ENCODE measurements at regions not wholly inside any gene's neighbourhood (a gene's known extent, or its start where the extent isn't known, plus 50 kb on each side); places are given as distances from the start of the nearest gene placed in this dataset.

DNA sequence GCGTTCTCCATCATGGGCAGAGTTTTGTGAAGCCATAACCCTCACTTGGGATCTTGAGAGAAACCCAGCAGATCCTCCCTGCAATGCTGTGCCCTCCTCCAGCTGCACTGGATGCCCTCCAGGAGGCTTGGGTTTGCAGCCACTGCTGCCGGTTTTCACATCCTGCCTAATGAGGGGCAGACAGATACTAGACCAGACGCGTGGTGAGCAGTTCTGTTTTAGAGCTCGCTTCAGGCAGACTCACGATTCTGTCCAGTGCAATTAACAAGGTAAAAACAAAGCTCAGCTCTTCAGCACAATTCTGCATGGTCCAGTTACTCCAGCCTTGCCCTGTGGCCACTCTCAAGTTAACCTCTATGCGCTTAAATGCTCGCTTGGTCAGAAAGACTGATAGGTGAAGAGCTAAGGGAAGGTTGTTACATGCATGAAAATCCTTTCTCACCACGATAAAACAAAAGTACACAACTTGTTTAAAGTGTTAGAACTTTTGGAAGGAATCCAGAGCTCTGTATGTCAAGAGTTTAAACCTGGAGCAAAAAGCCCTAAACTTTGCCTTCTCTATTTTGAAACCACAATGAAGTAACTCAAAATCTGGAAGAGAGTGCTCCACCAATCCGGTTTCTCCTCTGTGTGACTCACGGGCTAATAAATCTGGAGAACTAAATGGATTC is 292.3 kb upstream of the FAT3 start:
- Histone ChIP-seq H3K27me3 (ENCODE audit: insufficient read depth, poor library complexity, severe bottlenecking) (no peaks in the 10 kb centered on the region), H3K27ac (replicated peaks) (no peak overlapping the region), H3K4me3 (replicated peaks; ENCODE audit: insufficient read depth, low read length) (no peak overlapping the region)
- DNase-seq (ENCODE audit: low read depth in 1 of 2, low spot score in 1 of 2): no peak
- TF ChIP-seq, protein P1, sequence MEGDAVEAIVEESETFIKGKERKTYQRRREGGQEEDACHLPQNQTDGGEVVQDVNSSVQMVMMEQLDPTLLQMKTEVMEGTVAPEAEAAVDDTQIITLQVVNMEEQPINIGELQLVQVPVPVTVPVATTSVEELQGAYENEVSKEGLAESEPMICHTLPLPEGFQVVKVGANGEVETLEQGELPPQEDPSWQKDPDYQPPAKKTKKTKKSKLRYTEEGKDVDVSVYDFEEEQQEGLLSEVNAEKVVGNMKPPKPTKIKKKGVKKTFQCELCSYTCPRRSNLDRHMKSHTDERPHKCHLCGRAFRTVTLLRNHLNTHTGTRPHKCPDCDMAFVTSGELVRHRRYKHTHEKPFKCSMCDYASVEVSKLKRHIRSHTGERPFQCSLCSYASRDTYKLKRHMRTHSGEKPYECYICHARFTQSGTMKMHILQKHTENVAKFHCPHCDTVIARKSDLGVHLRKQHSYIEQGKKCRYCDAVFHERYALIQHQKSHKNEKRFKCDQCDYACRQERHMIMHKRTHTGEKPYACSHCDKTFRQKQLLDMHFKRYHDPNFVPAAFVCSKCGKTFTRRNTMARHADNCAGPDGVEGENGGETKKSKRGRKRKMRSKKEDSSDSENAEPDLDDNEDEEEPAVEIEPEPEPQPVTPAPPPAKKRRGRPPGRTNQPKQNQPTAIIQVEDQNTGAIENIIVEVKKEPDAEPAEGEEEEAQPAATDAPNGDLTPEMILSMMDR (IDR thresholded peaks at IDR 0.05; ENCODE audit: insufficient read depth, low read length): no peak
- TF ChIP-seq GABPA (IDR thresholded peaks at IDR 0.05; ENCODE audit: low read depth): no peak
- no peak for TF ChIP-seq POLR2AphosphoS5 (IDR thresholded peaks at IDR 0.05; ENCODE audit: low read depth)
- TF ChIP-seq, protein P2, sequence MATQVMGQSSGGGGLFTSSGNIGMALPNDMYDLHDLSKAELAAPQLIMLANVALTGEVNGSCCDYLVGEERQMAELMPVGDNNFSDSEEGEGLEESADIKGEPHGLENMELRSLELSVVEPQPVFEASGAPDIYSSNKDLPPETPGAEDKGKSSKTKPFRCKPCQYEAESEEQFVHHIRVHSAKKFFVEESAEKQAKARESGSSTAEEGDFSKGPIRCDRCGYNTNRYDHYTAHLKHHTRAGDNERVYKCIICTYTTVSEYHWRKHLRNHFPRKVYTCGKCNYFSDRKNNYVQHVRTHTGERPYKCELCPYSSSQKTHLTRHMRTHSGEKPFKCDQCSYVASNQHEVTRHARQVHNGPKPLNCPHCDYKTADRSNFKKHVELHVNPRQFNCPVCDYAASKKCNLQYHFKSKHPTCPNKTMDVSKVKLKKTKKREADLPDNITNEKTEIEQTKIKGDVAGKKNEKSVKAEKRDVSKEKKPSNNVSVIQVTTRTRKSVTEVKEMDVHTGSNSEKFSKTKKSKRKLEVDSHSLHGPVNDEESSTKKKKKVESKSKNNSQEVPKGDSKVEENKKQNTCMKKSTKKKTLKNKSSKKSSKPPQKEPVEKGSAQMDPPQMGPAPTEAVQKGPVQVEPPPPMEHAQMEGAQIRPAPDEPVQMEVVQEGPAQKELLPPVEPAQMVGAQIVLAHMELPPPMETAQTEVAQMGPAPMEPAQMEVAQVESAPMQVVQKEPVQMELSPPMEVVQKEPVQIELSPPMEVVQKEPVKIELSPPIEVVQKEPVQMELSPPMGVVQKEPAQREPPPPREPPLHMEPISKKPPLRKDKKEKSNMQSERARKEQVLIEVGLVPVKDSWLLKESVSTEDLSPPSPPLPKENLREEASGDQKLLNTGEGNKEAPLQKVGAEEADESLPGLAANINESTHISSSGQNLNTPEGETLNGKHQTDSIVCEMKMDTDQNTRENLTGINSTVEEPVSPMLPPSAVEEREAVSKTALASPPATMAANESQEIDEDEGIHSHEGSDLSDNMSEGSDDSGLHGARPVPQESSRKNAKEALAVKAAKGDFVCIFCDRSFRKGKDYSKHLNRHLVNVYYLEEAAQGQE (IDR thresholded peaks at IDR 0.05; ENCODE audit: insufficient replicate concordance, low read depth): no peak
- no peak for TF ChIP-seq SPI1 (IDR thresholded peaks at IDR 0.05; ENCODE audit: borderline replicate concordance, low read depth)

DNA sequence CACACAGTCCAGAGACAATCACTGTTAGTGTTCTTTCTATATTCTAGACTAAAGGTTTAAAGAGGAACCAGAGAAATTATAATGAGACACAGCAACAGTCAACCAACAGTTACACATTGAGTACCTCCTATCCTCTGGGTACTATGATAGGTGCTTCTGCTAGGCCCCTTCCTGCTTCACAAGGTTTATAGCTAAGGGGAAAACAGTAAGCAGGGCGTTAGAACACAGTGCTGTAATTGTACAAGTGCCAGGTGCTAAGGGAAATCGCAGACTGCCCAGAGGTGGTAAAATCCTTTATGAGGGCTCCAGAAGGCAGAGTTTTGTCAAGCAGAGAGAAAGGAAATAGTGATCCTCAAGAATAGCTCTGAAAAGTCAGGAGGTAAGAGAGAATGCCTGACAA is 297.2 kb upstream of the FAT3 start:
- TF ChIP-seq, protein P1 (IDR thresholded peaks at IDR 0.05; ENCODE audit: insufficient read depth, low read length): no peak
- no peak for TF ChIP-seq GABPA (IDR thresholded peaks at IDR 0.05; ENCODE audit: low read depth)
- TF ChIP-seq POLR2AphosphoS5 (IDR thresholded peaks at IDR 0.05; ENCODE audit: low read depth): no peak
- TF ChIP-seq, protein P2 (IDR thresholded peaks at IDR 0.05; ENCODE audit: insufficient replicate concordance, low read depth): no peak
- DNase-seq (ENCODE audit: low read depth in 1 of 2, low spot score in 1 of 2): no peak

DNA sequence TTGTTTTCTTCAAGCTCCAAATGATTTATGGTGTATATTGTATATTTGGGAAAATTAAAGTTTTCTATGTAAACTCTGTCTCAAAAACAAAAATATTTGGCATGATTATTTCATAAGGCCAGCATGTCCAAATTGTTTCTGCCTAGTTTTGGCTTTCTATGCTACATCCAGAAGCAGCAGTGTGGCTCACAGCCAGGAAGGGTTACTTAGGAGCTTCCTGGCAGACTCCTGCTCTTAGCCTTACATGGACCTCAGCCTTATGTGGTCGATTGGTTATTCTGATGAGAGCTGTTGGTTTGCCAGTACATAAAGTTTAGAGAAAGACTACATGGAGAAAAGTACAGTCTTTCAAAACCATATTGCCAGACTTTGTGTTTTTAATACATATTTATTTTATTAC is 297.7 kb upstream of the FAT3 start:
- Histone ChIP-seq H3K27me3 (ENCODE audit: insufficient read depth, poor library complexity, severe bottlenecking) (no peaks in the 10 kb centered on the region), H3K4me3 (replicated peaks; ENCODE audit: insufficient read depth, low read length) (no peak overlapping the region), H3K27ac (replicated peaks) (no peak overlapping the region)
- DNase-seq (ENCODE audit: low read depth in 1 of 2, low spot score in 1 of 2): no peak
- TF ChIP-seq, protein P2 (IDR thresholded peaks at IDR 0.05; ENCODE audit: insufficient replicate concordance, low read depth): no peak
- TF ChIP-seq POLR2AphosphoS5 (IDR thresholded peaks at IDR 0.05; ENCODE audit: low read depth): no peak
- no peak for TF ChIP-seq SPI1 (IDR thresholded peaks at IDR 0.05; ENCODE audit: borderline replicate concordance, low read depth)

More for the DNA sequence above, 297.2 kb upstream of the FAT3 start:
- Histone ChIP-seq H3K4me3 (replicated peaks; ENCODE audit: insufficient read depth, low read length) (no peak overlapping the region), H3K27me3 (ENCODE audit: insufficient read depth, poor library complexity, severe bottlenecking) (no peaks in the 10 kb centered on the region), H3K27ac (replicated peaks) (no peak overlapping the region)
